ENCODE measurements at regions not wholly inside any gene's neighbourhood (a gene's known extent, or its start where the extent isn't known, plus 50 kb on each side); places are given as distances from the start of the nearest gene placed in this dataset.

DNA sequence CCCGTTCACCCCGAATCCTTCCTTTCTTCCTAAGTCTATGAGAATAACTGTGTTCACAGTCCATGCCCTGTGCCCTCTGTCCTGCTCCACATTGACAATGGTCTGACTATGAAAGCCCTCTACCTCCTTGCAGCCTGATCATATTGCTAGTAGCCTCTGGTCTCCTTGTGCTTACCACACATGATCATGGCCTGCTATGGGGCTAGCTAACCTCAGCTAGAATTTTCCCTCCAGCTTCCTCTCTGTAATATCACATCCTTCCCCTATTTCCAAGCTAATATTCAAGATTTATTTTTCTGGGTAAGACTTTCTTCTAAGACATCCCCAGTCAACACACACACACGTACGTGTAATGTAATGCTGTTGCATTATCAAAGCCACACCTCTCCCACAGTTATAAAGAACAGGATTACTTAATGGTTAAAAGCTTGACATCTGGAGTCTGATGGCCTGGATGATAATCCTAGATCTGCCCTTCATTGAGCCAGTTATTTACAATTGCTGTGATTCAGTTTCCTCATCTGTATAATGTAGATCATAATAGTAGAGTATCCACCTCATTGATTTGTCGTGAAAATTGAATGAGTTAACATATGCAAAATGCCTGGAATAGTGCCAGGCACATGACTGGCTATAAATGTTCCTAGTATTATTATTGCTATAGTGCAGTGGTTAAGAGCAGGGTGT is 214.4 kb upstream of the BLID start:
- TF ChIP-seq CTCF (IDR thresholded peaks at IDR 0.05) (no peak), POLR2AphosphoS5 (IDR thresholded peaks at IDR 0.05) (no peak)
